ENCODE measurements at regions not wholly inside any gene's neighbourhood (a gene's known extent, or its start where the extent isn't known, plus 50 kb on each side); places are given as distances from the start of the nearest gene placed in this dataset.

GRCh38 chr18:70461323-70462077 is 172.7 kb downstream of the SOCS6 start:
- no peak for TF ChIP-seq BHLHE40 (IDR thresholded peaks at IDR 0.05; ENCODE audit: borderline replicate concordance)
- no peak for TF ChIP-seq ARNT (IDR thresholded peaks at IDR 0.05)
- no peak for TF ChIP-seq TARDBP (IDR thresholded peaks at IDR 0.05)
- TF ChIP-seq HDGF (IDR thresholded peaks at IDR 0.05; ENCODE audit: borderline replicate concordance), result no peak
- TF ChIP-seq NFRKB (IDR thresholded peaks at IDR 0.05), result no peak
- TF ChIP-seq CTBP1 (IDR thresholded peaks at IDR 0.05; ENCODE audit: borderline replicate concordance), result no peak
- no peak for TF ChIP-seq FOXK2 (IDR thresholded peaks at IDR 0.05)
- TF ChIP-seq ZNF384 (IDR thresholded peaks at IDR 0.05), result no peak
- TF ChIP-seq FOXM1 (IDR thresholded peaks at IDR 0.05; ENCODE audit: borderline replicate concordance), result no peak
- TF ChIP-seq ELF4 (IDR thresholded peaks at IDR 0.05), result no peak
- no peak for TF ChIP-seq PKNOX1 (IDR thresholded peaks at IDR 0.05)
- TF ChIP-seq SUZ12 (IDR thresholded peaks at IDR 0.05), result no peak
- no peak for TF ChIP-seq FOXA1 (IDR thresholded peaks at IDR 0.05)
